ENCODE measurements at regions not wholly inside any gene's neighbourhood (a gene's known extent, or its start where the extent isn't known, plus 50 kb on each side); places are given as distances from the start of the nearest gene placed in this dataset.

DNA sequence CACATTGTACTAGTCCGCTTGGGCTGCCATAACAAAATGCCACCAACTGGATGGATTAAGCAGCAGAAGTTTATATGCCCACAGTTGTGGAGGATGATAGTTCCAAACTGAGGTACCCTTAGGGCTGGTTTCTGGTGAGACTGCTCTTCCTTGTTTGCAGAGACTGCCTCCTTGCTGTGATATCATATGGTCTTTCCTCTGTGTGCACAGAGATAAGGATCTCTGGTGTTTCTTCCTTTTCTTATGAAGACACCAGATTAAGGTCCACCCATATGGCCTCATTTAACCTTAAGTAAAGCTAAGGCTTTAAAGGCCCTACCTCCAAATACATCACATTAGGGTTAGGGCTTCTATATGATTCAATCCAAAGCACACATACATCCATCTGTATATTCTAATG lies 738.2 kb upstream of the GCFC2 start:
- POLR2A ChIA-PET: no interaction called here
- 95% methylated on average over 1 of the region's 1 CpG for WGBS (ENCODE audit: low lambda C conversion rate)
- H3K79me2 ChIP-seq (ENCODE audit: insufficient read depth, low read length): no peaks in the 10 kb centered on the region
- no peak overlapping the region for H3K9ac ChIP-seq (ENCODE audit: insufficient read depth, low read depth, low read length)
- DNase-seq (ENCODE audit: low spot score) (no peak), FAIRE-seq (no peak), ATAC-seq (no peak)
- H3K4me3 ChIP-seq (replicated peaks in 1 of 3; ENCODE audit: insufficient read depth in 1 of 3, low read depth in 2 of 3, low read length in 3 of 3): no peak overlapping the region
- intact Hi-C loops (cut with micrococcal nuclease; ENCODE audit: unreplicated experiment): no loop called here
- in situ Hi-C loops (cut with HindIII; ENCODE audit: extremely low pct_ligation_motif_present, low pct_unique_long_range_greater_than_20kb): no loop called here
- BruUV-seq (replicated peaks): no TSS peak
- no peaks in the 10 kb centered on the region for H3K4me1 ChIP-seq (ENCODE audit: insufficient read depth, low read length)
- no peak overlapping the region for H2AFZ ChIP-seq (ENCODE audit: low read length)
- H3K27me3 ChIP-seq (ENCODE audit: control insufficient read depth in 1 of 2, insufficient read depth in 2 of 2, low read length in 2 of 2): no peaks in the 10 kb centered on the region
- H3K4me2 ChIP-seq (ENCODE audit: low read depth, low read length): no peak overlapping the region
- H3K27ac ChIP-seq (ENCODE audit: extremely low read length, insufficient read depth, low read length): no peak overlapping the region
- H4K20me1 ChIP-seq (ENCODE audit: insufficient read depth, low read length): no peaks in the 10 kb centered on the region
- H3K9me3 ChIP-seq (ENCODE audit: low read length): no peaks in the 10 kb centered on the region
- CTCF ChIA-PET (ENCODE audit: low intra/inter-chr PET ratio, low total read pairs): no interaction called here
- no peaks in the 10 kb centered on the region for H3K36me3 ChIP-seq (replicated peaks in 1 of 2; ENCODE audit: control insufficient read depth in 1 of 2, insufficient read depth in 2 of 2, low read length in 2 of 2)
- no peak for TF ChIP-seq ZNF17 (CRISPR knock-in tag; IDR thresholded peaks at IDR 0.05)
- TF ChIP-seq ZNF839 (CRISPR knock-in tag; IDR thresholded peaks at IDR 0.05; ENCODE audit: borderline replicate concordance): no peak
- no peak for TF ChIP-seq SOX13 (IDR thresholded peaks at IDR 0.05)
- TF ChIP-seq SOX13 (CRISPR knock-in tag; conservative IDR thresholded peaks at IDR 0.05 in 1 of 2, IDR thresholded peaks at IDR 0.05 in 1 of 2): no peak
- no peak for TF ChIP-seq GMEB1 (CRISPR knock-in tag; IDR thresholded peaks at IDR 0.05; ENCODE audit: borderline replicate concordance)
- TF ChIP-seq LBX2 (CRISPR knock-in tag; IDR thresholded peaks at IDR 0.05; ENCODE audit: borderline replicate concordance): no peak
- TF ChIP-seq SPEN (CRISPR knock-in tag; IDR thresholded peaks at IDR 0.05; ENCODE audit: low read depth): no peak
- no peak for TF ChIP-seq SP5 (CRISPR knock-in tag; IDR thresholded peaks at IDR 0.05; ENCODE audit: borderline replicate concordance, low read depth)
- TF ChIP-seq RCOR2 (CRISPR knock-in tag; IDR thresholded peaks at IDR 0.05): no peak
- TF ChIP-seq ZFP36 (IDR thresholded peaks at IDR 0.05; ENCODE audit: borderline replicate concordance, low read depth, low read length, partially characterized antibody): no peak
- no peak for TF ChIP-seq STAT6 (CRISPR knock-in tag; IDR thresholded peaks at IDR 0.05; ENCODE audit: borderline replicate concordance)
- TF ChIP-seq THAP7 (CRISPR knock-in tag; IDR thresholded peaks at IDR 0.05): no peak
- TF ChIP-seq STAT5B (CRISPR knock-in tag; IDR thresholded peaks at IDR 0.05): no peak
- TF ChIP-seq SMYD3 (CRISPR knock-in tag; IDR thresholded peaks at IDR 0.05): no peak
- TF ChIP-seq CTCF (CRISPR knock-in tag; IDR thresholded peaks at IDR 0.05): no peak
- TF ChIP-seq ZNF33A (CRISPR knock-in tag; IDR thresholded peaks at IDR 0.05; ENCODE audit: borderline replicate concordance): no peak
